ENCODE measurements at regions not wholly inside any gene's neighbourhood (a gene's known extent, or its start where the extent isn't known, plus 50 kb on each side); places are given as distances from the start of the nearest gene placed in this dataset.
A peak's percentile ranks its signal among the peaks of the same experiment; 100 is the strongest.

DNA sequence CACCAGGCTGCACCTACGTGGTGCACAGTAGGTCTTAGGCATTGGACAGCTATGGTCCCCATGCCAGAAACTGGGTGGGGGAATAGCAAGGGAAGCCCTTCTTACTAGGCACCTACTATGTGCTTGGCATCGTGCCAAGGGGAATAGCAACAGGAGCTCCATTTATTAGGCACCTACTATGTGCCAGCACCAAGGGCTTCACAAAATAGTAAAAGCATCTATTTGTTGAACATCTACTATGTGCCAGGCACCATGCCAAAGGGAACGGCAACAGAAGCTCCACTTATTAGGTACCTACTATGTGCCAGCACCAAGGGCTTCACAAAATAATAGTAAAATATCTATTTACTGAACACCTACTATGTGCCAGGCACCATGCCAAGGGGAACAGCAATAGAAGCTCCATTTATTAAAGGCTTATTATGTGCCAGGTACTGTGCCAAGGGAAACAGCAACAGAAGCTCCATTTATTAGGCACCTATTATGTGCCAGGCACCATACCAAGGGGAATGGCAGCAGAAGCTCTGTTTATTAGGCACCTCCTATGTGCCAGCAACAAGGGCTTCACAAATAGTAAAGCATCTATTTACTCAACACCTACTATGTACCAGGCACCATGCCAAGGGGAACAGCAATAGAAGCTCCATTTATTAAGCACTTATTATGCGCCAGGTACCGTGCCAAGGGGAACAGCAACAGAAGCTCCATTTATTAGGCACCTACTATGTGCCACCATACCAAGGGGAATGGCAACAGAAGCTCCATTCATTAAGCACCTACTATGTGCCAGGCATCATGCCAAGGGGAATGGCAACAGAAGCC is 108.5 kb downstream of the PTPRS start:
- no peak for TF ChIP-seq CTCF (IDR thresholded peaks at IDR 0.05; ENCODE audit: unreplicated experiment)
- Mint-ChIP-seq H3K27ac (no peak overlapping the region), H3K36me3 (peaks cover 35% of the 10 kb centered on the region), H3K4me3 (no peak overlapping the region), H3K4me1 (no peaks in the 10 kb centered on the region), H3K27me3 (ENCODE audit: low read depth) (no peaks in the 10 kb centered on the region), H3K9me3 (no peaks in the 10 kb centered on the region)
- no peak for DNase-seq (ENCODE audit: low spot score in 2 of 2, unreplicated experiment in 2 of 2)

DNA sequence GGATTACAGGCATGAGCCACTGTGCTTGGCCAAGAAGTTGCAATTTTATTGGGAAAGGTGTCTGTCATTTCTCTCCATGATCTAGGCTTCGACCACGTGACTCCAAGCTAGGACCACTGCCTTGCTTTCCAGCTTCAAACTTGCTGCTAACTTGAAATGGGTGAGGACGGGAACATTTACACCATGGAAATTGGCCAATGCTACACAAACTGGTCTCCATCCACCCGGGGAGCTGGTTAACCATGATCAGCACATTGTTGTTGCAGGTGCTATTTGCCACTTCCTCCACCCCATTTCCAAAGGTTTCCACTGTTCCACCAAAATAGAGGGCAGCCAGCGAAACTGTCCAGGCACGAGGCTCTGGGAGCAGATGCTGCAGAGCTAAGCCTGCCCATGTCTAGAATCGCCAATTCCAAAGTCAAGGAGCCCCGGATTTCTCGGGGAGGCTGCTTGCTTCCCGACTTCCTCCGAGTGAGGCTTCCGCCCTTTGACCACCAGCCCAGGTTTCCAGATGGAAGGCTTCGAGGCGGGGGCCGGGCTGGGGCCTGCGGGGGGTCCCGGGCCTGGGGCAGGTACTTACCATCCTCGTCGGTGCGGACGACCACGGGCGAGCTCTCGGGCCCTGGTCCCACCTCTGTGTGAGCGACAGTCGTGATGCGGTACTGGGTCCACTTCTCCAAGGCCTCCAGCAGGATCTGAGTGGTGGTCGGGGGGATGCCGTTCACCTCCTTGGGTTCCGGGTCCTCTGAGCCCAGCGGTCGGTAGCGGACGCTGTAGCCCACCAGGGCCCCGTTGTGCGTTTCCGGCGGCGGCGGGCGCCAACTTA is 109.7 kb downstream of the PTPRS start:
- H3K4me3 Mint-ChIP-seq = no peak overlapping the region
- peaks cover 24% of the 10 kb centered on the region for H3K36me3 Mint-ChIP-seq
- no peak for DNase-seq (ENCODE audit: low spot score in 2 of 2, unreplicated experiment in 2 of 2)
- H3K9me3 Mint-ChIP-seq = no peaks in the 10 kb centered on the region
- TF ChIP-seq CTCF (IDR thresholded peaks at IDR 0.05; ENCODE audit: unreplicated experiment) = no peak
- no peak overlapping the region for H3K27ac Mint-ChIP-seq
- H3K4me1 Mint-ChIP-seq = no peaks in the 10 kb centered on the region
- no peaks in the 10 kb centered on the region for H3K27me3 Mint-ChIP-seq (ENCODE audit: low read depth)

DNA sequence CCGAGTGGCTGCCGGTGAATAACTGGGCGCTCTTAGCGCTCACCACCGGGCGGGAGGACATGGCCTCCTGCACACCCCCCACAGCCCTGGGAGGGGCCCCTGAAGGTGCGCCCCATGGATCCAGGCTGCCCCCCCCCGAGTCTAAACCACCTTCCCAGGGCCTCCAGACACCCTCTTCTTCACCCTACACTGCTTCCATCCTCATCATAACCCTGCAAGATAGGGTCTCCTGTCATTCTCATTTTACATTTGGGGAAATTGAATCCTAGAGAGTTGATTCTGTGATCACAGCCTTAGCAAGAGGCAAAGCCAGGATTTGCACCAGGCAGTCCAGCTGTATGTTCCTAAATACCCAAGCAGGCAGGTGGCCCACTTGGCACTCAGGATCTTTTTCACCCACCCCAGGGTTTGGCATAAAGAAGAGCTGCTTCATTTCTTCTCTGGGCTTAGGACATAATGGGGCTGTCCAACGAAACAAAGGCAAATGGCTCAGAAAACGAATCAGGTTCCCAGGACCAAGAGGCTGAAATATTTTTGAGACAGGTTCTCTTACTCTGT is 110.8 kb downstream of the PTPRS start:
- no peak for TF ChIP-seq CTCF (IDR thresholded peaks at IDR 0.05; ENCODE audit: unreplicated experiment)
- Mint-ChIP-seq H3K27ac (peak overlapping the region; percentile 60), H3K4me3 (no peak overlapping the region)

DNA sequence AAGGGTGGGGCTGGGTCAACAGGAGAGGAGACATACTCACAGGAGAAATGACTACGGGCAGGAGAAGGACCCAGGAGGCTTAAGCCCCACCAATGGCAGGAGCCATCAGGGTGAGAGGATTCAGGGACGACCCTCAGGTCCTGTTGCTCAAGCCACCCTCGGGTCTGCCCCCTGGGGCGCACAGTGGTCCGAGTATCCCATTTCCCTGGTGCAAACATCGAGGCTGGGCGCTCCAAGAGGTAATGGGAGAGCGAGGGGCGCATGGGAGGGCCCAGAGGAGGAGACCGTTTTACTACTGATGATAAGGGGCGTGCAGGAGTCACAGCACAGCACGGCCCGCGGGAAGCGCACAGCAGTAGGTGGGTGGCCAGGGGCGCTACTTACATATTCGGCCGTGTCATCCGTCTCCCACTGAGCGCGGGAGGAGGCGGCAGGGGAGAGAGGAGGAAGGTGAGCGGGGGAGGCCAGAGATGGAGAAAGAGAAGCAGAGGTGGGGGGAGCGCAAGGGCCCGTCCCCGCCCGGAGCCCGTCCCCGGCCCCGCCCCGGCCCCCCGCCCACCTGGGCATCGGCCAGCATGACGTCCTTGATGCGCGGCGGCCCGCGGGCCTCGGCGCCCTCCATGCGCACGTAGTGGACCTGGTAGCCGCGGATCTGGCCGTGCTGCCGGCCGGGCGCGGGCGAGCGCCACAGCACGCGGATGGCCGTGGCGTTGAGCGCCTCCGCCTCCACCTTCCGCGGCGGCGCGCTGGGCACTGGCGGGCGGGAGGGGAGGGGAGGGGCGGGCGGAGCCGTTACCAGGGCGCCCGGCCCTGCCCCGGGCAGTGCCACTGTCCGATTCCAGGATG is 111.5 kb downstream of the PTPRS start:
- no peaks in the 10 kb centered on the region for H3K9me3 Mint-ChIP-seq
- H3K4me3 Mint-ChIP-seq = no peak overlapping the region
- no peaks in the 10 kb centered on the region for H3K27me3 Mint-ChIP-seq (ENCODE audit: low read depth)
- H3K36me3 Mint-ChIP-seq = peaks cover 27% of the 10 kb centered on the region
- DNase-seq (ENCODE audit: low spot score in 2 of 2, unreplicated experiment in 2 of 2) = no peak
- no peak overlapping the region for H3K27ac Mint-ChIP-seq
- no peaks in the 10 kb centered on the region for H3K4me1 Mint-ChIP-seq
- TF ChIP-seq CTCF (IDR thresholded peaks at IDR 0.05; ENCODE audit: unreplicated experiment) = no peak

More for the DNA sequence above, 110.8 kb downstream of the PTPRS start:
- Mint-ChIP-seq H3K9me3 (no peaks in the 10 kb centered on the region), H3K27me3 (ENCODE audit: low read depth) (no peaks in the 10 kb centered on the region), H3K36me3 (peaks cover 22% of the 10 kb centered on the region), H3K4me1 (no peaks in the 10 kb centered on the region)
- no peak for DNase-seq (ENCODE audit: low spot score in 2 of 2, unreplicated experiment in 2 of 2)

DNA sequence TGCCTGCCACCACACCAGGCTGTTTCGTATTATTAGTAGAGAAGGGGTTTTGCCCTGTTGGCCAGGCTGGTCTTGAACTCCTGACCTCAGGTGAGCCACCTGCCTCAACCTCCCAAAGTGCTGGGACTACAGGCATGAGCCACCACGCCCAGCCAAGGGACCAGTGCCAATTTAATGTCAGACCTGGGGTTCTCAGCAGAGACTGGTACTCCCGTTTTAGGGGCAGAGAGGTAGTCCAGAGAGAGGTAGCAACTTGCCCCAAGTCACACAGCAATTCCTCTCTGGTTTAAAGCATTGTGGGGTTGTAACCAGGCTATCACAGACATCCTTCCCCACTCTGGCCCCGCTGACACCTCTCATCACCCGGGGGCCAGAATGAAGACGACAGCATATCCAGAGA is 112.1 kb downstream of the PTPRS start:
- H3K27ac Mint-ChIP-seq = no peak overlapping the region
- no peak for DNase-seq (ENCODE audit: low spot score in 2 of 2, unreplicated experiment in 2 of 2)
- no peak overlapping the region for H3K4me3 Mint-ChIP-seq
- peaks cover 29% of the 10 kb centered on the region for H3K36me3 Mint-ChIP-seq
- no peaks in the 10 kb centered on the region for H3K9me3 Mint-ChIP-seq
- H3K27me3 Mint-ChIP-seq (ENCODE audit: low read depth) = no peaks in the 10 kb centered on the region
- no peak for TF ChIP-seq CTCF (IDR thresholded peaks at IDR 0.05; ENCODE audit: unreplicated experiment)
- no peaks in the 10 kb centered on the region for H3K4me1 Mint-ChIP-seq

Measured in mesothelial cell of epicardium (in vitro differentiated cells).